Stimulated activated naive CD8-positive, alpha-beta T cell treated with anti-CD3 and anti-CD28 coated beads, Interleukin-15, Interleukin-2, amounts not matched to agents 100 ng/mL and 50 ng/mL, for 24 hours (primary cell): ENCODE measurements at regions not wholly inside any gene's neighbourhood (a gene's known extent, or its start where the extent isn't known, plus 50 kb on each side); places are given as distances from the start of the nearest gene placed in this dataset.

Experiments
- H3K27ac Mint-ChIP-seq: one replicate; pipeline ENCODE4 v1.8.0; 2021; ENCODE audit warnings: mild to moderate bottlenecking, mixed read lengths
- H3K27me3 Mint-ChIP-seq: one replicate; pipeline ENCODE4 v1.8.0; 2021; ENCODE audit warnings: mixed read lengths
- H3K36me3 Mint-ChIP-seq: one replicate; pipeline ENCODE4 v1.8.0; 2021; ENCODE audit warnings: low read depth, mixed read lengths
- H3K4me1 Mint-ChIP-seq: one replicate; pipeline ENCODE4 v1.8.0; 2021; ENCODE audit warnings: low read depth, mixed read lengths
- H3K4me3 Mint-ChIP-seq: one replicate; pipeline ENCODE4 v1.8.0; 2021; ENCODE audit warnings: mild to moderate bottlenecking, mixed read lengths
- H3K9me3 Mint-ChIP-seq: one replicate; pipeline ENCODE4 v1.8.0; 2021; ENCODE audit warnings: mixed read lengths

DNA sequence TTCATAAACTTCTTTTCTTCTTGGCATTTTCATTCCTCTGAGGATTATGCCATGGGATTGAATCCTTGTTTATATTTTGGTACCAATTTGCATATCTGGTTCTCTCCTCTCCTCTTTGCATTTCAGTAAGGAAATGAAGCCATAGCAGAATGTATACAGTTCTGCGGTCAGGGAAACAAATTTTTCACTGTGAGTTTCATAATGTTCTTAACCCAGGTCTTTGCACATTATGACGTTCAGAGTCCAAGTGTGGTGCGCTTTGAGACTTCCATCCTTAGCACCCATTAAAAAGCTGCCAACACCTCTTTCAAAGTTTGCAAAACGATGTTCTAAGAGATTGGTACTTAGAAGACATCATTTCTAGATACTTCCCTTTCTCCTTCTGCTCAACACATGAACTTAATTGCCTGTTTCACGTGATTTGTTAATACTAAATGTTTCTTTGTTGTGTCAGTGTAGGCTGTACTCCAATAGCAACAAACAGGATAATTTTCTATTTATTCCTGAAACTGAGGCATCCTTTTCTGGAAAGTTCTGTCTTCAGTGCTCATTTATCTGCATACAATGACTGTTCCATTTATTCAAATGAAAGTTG lies 953.1 kb upstream of the NR2F2 start:
- Mint-ChIP-seq H3K27ac (no peak overlapping the region), H3K36me3 (no peaks in the 10 kb centered on the region), H3K9me3 (peaks cover 4% of the 10 kb centered on the region), H3K4me1 (no peaks in the 10 kb centered on the region), H3K27me3 (peaks cover 17% of the 10 kb centered on the region), H3K4me3 (no peak overlapping the region)

DNA sequence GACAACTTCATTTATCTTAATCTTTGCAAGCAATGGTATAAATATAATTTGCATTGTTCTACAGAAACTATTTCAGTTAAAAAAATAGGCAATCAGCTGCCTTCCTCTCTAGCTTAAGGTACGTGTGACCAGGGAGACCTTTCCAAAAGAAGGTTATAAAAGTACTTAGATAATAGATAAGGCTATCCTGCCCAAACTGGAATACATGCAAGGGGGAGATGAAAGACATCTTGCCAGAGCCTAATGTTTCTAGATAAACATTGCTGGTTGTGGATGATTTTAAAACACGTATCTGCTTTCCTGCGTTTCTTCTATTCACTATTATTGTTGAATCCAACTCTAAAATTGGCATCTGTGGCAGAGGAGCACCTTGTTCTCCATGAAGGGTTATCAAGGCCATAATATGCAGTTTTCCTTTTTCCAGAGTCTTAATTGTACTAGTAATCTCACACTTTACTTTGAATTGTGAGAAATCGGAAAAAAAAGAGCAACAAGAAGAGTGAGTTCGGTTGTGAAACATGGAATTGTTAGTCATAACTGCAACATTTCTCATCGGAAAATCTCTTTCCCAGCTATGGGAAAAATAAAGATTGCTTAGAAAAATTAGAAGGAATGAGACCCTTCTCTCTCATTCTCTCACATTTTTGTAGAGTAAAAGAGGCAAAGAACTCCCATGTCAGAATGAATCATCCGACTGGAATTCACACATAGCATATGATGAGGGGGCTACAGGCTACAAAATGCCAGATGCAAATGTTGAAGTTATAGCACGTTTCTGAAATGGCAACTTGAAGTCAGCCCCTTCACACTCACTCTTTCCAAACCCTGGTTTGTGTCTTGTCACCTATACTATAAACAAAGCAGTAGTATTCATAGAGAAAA lies 936.1 kb upstream of the NR2F2 start:
- Mint-ChIP-seq H3K27ac (no peak overlapping the region), H3K4me3 (no peak overlapping the region), H3K9me3 (peaks cover 23% of the 10 kb centered on the region), H3K27me3 (peaks cover 34% of the 10 kb centered on the region), H3K36me3 (no peaks in the 10 kb centered on the region), H3K4me1 (no peaks in the 10 kb centered on the region)

DNA sequence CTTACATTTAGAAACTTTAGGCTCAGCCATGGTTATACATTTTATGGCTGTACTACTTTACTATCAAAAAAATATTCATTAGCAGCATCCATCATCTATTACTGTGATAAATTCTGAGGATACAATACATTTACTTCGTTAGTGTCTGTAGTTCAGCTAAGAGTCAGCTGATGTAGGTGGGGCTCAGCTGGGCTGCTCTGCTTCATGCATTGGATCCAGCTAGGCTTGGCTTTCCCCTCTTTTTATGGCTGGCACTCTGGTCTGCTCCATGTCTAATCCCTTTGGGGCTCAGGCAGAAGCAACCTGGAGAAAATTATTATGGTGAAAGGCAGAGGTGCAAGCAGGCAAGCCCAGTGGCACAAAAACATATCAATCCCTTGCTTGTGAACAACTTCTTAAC lies 930.1 kb upstream of the NR2F2 start:
- Mint-ChIP-seq H3K9me3 (no peaks in the 10 kb centered on the region), H3K27me3 (peaks cover 21% of the 10 kb centered on the region), H3K4me1 (no peaks in the 10 kb centered on the region), H3K36me3 (no peaks in the 10 kb centered on the region), H3K4me3 (no peak overlapping the region), H3K27ac (no peak overlapping the region)

- H3K4me3 Mint-ChIP-seq = no peak overlapping the region
- no peaks in the 10 kb centered on the region for H3K36me3 Mint-ChIP-seq
- no peaks in the 10 kb centered on the region for H3K9me3 Mint-ChIP-seq
- peaks cover 12% of the 10 kb centered on the region for H3K27me3 Mint-ChIP-seq
- no peak overlapping the region for H3K27ac Mint-ChIP-seq
- H3K4me1 Mint-ChIP-seq = no peaks in the 10 kb centered on the region
These were observed 928.9 kb upstream of the NR2F2 start for GRCh38 chr15:95401587-95401986.

DNA sequence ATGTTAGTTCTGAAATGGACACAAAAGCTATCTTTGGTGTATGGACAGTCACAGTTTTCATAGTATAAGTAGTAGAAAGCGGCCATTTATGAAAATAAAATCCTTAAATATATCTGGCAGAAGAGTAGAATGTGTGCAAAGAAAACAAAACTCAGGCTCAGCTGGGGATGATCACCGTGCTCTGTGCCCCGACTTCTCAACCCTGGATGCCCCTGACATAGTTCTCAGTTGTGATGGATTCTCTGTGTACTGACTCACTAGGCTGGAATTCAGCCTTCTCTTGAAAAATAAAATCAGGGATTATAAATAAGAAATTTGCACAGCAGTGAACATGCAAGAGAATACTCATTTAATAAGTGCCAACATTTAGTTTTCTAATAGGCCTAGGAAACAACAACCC lies 925.1 kb upstream of the NR2F2 start:
- no peak overlapping the region for H3K4me3 Mint-ChIP-seq
- peaks cover 4% of the 10 kb centered on the region for H3K4me1 Mint-ChIP-seq
- no peaks in the 10 kb centered on the region for H3K36me3 Mint-ChIP-seq
- H3K9me3 Mint-ChIP-seq = no peaks in the 10 kb centered on the region
- H3K27me3 Mint-ChIP-seq = peaks cover 6% of the 10 kb centered on the region
- H3K27ac Mint-ChIP-seq = no peak overlapping the region

- no peaks in the 10 kb centered on the region for H3K9me3 Mint-ChIP-seq
- peaks cover 6% of the 10 kb centered on the region for H3K27me3 Mint-ChIP-seq
- peaks cover 4% of the 10 kb centered on the region for H3K4me1 Mint-ChIP-seq
- no peak overlapping the region for H3K4me3 Mint-ChIP-seq
- H3K36me3 Mint-ChIP-seq = no peaks in the 10 kb centered on the region
- H3K27ac Mint-ChIP-seq = no peak overlapping the region
These were observed 923.0 kb upstream of the NR2F2 start for GRCh38 chr15:95407534-95407933.

- peaks cover 4% of the 10 kb centered on the region for H3K4me1 Mint-ChIP-seq
- H3K27ac Mint-ChIP-seq = no peak overlapping the region
- no peaks in the 10 kb centered on the region for H3K9me3 Mint-ChIP-seq
- H3K36me3 Mint-ChIP-seq = no peaks in the 10 kb centered on the region
- no peak overlapping the region for H3K4me3 Mint-ChIP-seq
- H3K27me3 Mint-ChIP-seq = peaks cover 6% of the 10 kb centered on the region
These were observed 921.3 kb upstream of the NR2F2 start for GRCh38 chr15:95409211-95409610.

DNA sequence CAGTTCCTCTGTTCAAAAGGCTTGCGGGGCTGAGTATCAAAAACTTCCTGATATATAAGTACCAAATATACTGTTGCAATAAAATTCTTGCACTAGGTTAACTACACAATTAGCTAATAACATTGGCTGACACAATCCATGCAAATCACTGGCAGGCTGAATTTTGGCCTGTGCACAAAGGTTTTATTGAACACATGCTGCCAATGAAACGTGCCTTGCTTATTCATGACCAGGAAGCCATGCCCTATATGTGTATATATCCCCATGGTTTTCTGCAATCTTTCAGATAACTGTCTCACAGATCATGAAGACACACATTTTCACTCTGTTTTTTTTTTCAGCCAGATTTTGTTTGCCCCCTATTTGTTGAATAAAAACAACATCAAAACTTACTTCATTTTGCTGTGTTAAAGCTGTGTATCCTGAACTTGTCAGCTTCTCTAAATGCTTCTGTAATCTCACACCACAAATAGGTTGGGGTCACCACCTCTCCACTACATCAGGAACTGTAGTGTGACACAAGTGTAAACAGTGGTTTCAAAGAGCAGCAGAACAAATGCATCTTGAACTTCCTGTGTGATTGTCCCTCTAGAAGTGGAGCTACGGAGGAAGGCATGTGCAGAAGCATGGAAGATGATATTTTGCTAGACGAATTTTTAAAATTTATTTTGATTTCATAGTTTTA lies 920.7 kb upstream of the NR2F2 start:
- Mint-ChIP-seq H3K4me3 (no peak overlapping the region), H3K4me1 (peaks cover 4% of the 10 kb centered on the region), H3K27ac (no peak overlapping the region), H3K27me3 (peaks cover 4% of the 10 kb centered on the region), H3K9me3 (no peaks in the 10 kb centered on the region), H3K36me3 (no peaks in the 10 kb centered on the region)

- no peak overlapping the region for H3K27ac Mint-ChIP-seq
- no peak overlapping the region for H3K4me3 Mint-ChIP-seq
- H3K36me3 Mint-ChIP-seq = no peaks in the 10 kb centered on the region
- peaks cover 4% of the 10 kb centered on the region for H3K4me1 Mint-ChIP-seq
- H3K27me3 Mint-ChIP-seq = no peaks in the 10 kb centered on the region
- no peaks in the 10 kb centered on the region for H3K9me3 Mint-ChIP-seq
These were observed 919.7 kb upstream of the NR2F2 start for GRCh38 chr15:95410757-95411156.

DNA sequence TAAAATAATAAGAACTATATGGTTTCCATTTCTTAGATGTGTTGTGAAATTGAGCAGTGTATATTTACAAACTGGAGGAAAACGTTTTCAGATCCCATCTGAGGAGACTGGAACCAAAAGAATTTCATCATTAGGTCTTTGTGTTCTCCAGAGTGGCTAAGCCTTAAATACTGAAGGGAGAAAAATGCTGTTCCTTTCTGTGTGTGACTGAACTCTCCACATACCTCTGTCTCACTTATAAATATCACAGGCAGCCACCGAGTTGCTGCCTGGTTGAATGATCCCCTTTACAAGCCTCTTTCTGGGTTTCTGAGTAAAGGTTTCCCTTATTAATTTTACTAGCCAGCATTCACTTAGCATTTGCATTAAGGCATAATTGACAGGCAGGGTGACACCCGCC lies 913.9 kb upstream of the NR2F2 start:
- H3K36me3 Mint-ChIP-seq = no peaks in the 10 kb centered on the region
- no peak overlapping the region for H3K27ac Mint-ChIP-seq
- no peaks in the 10 kb centered on the region for H3K4me1 Mint-ChIP-seq
- no peaks in the 10 kb centered on the region for H3K27me3 Mint-ChIP-seq
- no peak overlapping the region for H3K4me3 Mint-ChIP-seq
- H3K9me3 Mint-ChIP-seq = peaks cover 7% of the 10 kb centered on the region

DNA sequence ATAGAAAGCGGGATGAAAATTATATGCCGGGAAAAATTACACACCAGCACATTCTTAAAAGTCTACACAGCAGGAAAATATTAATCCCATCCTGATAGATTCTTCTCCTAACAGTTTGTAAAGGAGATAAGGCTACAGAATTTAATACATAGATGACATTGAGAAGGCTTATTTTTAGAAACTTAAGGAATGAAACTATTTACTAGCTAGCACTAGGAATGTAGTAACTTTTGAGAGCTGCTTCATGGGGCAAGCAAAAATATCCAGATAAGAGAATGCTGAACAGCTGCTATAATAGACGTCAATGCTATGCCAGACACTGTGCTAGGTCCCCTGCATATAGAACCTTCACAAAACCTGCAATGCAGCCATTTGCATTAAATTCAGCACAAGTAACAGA lies 912.7 kb upstream of the NR2F2 start:
- Mint-ChIP-seq H3K27me3 (peaks cover 6% of the 10 kb centered on the region), H3K4me3 (no peak overlapping the region), H3K9me3 (peaks cover 16% of the 10 kb centered on the region), H3K27ac (no peak overlapping the region), H3K4me1 (no peaks in the 10 kb centered on the region), H3K36me3 (peaks cover 7% of the 10 kb centered on the region)

GRCh38 chr15:95422255-95422654 lies 908.2 kb upstream of the NR2F2 start:
- H3K27ac Mint-ChIP-seq = no peak overlapping the region
- no peak overlapping the region for H3K4me3 Mint-ChIP-seq

DNA sequence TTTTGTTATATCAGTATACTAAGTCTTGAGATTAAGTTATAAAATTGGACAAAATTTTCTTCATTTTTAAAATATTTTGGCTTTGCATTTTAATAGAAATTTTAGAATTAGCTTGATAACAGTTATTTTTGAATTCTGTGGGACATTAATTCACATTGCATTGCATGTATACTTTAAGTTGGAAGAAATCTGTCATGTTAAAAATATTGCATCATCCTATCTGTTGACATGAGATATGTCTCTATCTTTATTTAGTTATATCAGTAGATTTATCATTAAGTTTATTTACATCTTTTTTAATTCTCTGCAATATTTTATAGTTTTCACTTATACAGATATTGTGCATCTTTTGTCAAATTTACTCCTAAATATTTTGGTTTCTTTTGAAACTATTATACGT lies 904.6 kb upstream of the NR2F2 start:
- Mint-ChIP-seq H3K9me3 (peaks cover 25% of the 10 kb centered on the region), H3K27ac (no peak overlapping the region), H3K4me1 (no peaks in the 10 kb centered on the region), H3K4me3 (no peak overlapping the region), H3K27me3 (peaks cover 6% of the 10 kb centered on the region), H3K36me3 (peaks cover 7% of the 10 kb centered on the region)

More at GRCh38 chr15:95422255-95422654, 908.2 kb upstream of the NR2F2 start:
- H3K27me3 Mint-ChIP-seq = peaks cover 6% of the 10 kb centered on the region
- no peaks in the 10 kb centered on the region for H3K4me1 Mint-ChIP-seq
- H3K36me3 Mint-ChIP-seq = peaks cover 7% of the 10 kb centered on the region
- peaks cover 27% of the 10 kb centered on the region for H3K9me3 Mint-ChIP-seq

DNA sequence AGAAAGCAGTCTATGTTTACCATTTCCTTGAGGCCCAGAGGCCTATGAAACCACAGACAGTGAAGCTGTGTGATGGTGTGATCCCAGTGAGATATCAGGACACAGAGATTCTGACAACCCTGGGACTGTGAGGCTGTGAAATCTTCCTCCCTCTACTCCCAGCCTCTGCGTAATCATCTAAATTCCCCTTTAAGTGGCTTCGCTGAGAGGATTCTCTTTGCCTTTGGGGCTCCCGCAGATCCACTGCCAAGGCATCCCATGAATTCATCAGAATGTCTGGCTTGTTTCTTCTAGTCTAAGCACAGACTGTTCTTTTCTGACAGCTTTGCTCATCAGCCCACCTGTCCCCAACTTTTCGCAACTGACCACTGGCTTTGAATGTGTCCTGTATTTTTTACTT lies 901.2 kb upstream of the NR2F2 start:
- Mint-ChIP-seq H3K36me3 (no peaks in the 10 kb centered on the region), H3K27me3 (no peaks in the 10 kb centered on the region), H3K4me3 (no peak overlapping the region), H3K27ac (no peak overlapping the region), H3K9me3 (peaks cover 5% of the 10 kb centered on the region), H3K4me1 (no peaks in the 10 kb centered on the region)

DNA sequence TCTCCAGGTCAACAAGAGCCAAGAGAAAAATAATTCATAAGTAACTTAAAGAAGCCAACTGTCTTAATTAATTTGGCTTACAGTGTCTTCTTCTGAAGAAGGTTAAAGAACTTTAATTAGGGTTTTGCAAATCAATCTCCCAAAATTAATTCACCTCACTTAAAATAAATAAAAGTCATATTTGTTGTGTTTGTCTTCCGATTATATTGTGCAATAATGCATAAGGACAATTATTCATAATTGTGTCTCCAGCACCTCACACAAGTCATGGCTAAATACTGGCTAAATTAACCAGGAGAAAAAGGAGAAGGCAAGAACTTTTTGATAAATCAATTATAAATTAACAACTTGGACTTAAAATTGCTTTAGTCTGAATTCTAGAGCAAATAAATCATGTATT lies 899.0 kb upstream of the NR2F2 start:
- H3K36me3 Mint-ChIP-seq = no peaks in the 10 kb centered on the region
- H3K27me3 Mint-ChIP-seq = no peaks in the 10 kb centered on the region
- peaks cover 5% of the 10 kb centered on the region for H3K9me3 Mint-ChIP-seq
- no peak overlapping the region for H3K4me3 Mint-ChIP-seq
- H3K27ac Mint-ChIP-seq = no peak overlapping the region
- no peaks in the 10 kb centered on the region for H3K4me1 Mint-ChIP-seq
